ENCODE measurements at regions not wholly inside any gene's neighbourhood (a gene's known extent, or its start where the extent isn't known, plus 50 kb on each side); places are given as distances from the start of the nearest gene placed in this dataset.

GRCh38 chr5:2871282-2871681, 119.8 kb upstream of the IRX2 start (continued):
- TF ChIP-seq ZNF462 (CRISPR knock-in tag; IDR thresholded peaks at IDR 0.05) (no peak), STAT1 (IDR thresholded peaks at IDR 0.05; ENCODE audit: unreplicated experiment) (no peak)

GRCh38 chr5:2869471-2869870, 118.0 kb upstream of the IRX2 start:
- Histone ChIP-seq H3F3A (replicated peaks; ENCODE audit: low read depth) (no peaks in the 10 kb centered on the region), H4K20me1 (replicated peaks; ENCODE audit: insufficient read depth) (no peaks in the 10 kb centered on the region), H3K4me2 (no peak overlapping the region), H3K27ac (ENCODE audit: low read depth) (no peak overlapping the region), H3K4me1 (ENCODE audit: insufficient read depth) (no peaks in the 10 kb centered on the region), H3K4me3 (no peak overlapping the region), H3K9me2 (ENCODE audit: insufficient read depth) (0 out of 2 replicates have a peak, but pooled peaks cover 3% of the 10 kb centered on the region), H3K79me2 (replicated peaks; ENCODE audit: insufficient read depth) (no peaks in the 10 kb centered on the region), H2AFZ (no peak overlapping the region), H3K36me3 (ENCODE audit: insufficient read depth) (no peaks in the 10 kb centered on the region), H3K27me3 (ENCODE audit: insufficient read depth) (no peaks in the 10 kb centered on the region)
- Mint-ChIP-seq H3K27ac (no peak overlapping the region), H3K36me3 (ENCODE audit: low read depth) (no peaks in the 10 kb centered on the region), H3K9me3 (no peaks in the 10 kb centered on the region; the same call in 2 of the 3 replicates), H3K4me1 (no peaks in the 10 kb centered on the region), H3K27me3 (ENCODE audit: insufficient read depth, low read depth, poor library complexity) (peaks cover 4% of the 10 kb centered on the region), H3K4me3 (no peak overlapping the region)
- ATAC-seq (no peak), DNase-seq (ENCODE audit: low spot score) (no peak)
- no peak for TF ChIP-seq ZNF114 (CRISPR knock-in tag; IDR thresholded peaks at IDR 0.05)

GRCh38 chr5:2867373-2867933, 116.0 kb upstream of the IRX2 start:
- no peaks in the 10 kb centered on the region; the same call in 1 of the 3 replicates for H3K9me3 Mint-ChIP-seq
- Histone ChIP-seq H4K20me1 (replicated peaks; ENCODE audit: insufficient read depth) (no peaks in the 10 kb centered on the region), H3K79me2 (replicated peaks; ENCODE audit: insufficient read depth) (no peaks in the 10 kb centered on the region), H3K27ac (ENCODE audit: low read depth) (no peak overlapping the region), H3K4me1 (ENCODE audit: insufficient read depth) (no peaks in the 10 kb centered on the region), H2AFZ (no peak overlapping the region), H3K4me3 (no peak overlapping the region), H3K27me3 (ENCODE audit: insufficient read depth) (no peaks in the 10 kb centered on the region), H3K9me2 (ENCODE audit: insufficient read depth) (no peaks in the 10 kb centered on the region), H3K36me3 (ENCODE audit: insufficient read depth) (no peaks in the 10 kb centered on the region), H3K4me2 (no peak overlapping the region), H3F3A (replicated peaks; ENCODE audit: low read depth) (no peaks in the 10 kb centered on the region)
- H3K36me3 Mint-ChIP-seq (ENCODE audit: low read depth) = no peaks in the 10 kb centered on the region
- H3K4me1 Mint-ChIP-seq = no peaks in the 10 kb centered on the region
- DNase-seq (ENCODE audit: low spot score) = no peak
- H3K27ac Mint-ChIP-seq = no peak overlapping the region
- no peak overlapping the region for H3K4me3 Mint-ChIP-seq
- no peak for ATAC-seq
- peaks cover 4% of the 10 kb centered on the region for H3K27me3 Mint-ChIP-seq (ENCODE audit: insufficient read depth, low read depth, poor library complexity)
- no peak for TF ChIP-seq CREB1 (CRISPR knock-in tag; IDR thresholded peaks at IDR 0.05; ENCODE audit: low read depth)
- TF ChIP-seq ZNF462 (CRISPR knock-in tag; IDR thresholded peaks at IDR 0.05) = no peak
- TF ChIP-seq JUNB (IDR thresholded peaks at IDR 0.05; ENCODE audit: unreplicated experiment) = no peak
